H9 (cell line): ENCODE measurements at regions not wholly inside any gene's neighbourhood (a gene's known extent, or its start where the extent isn't known, plus 50 kb on each side); places are given as distances from the start of the nearest gene placed in this dataset.

Experiments used
- DNase-seq: peaks from one replicate; pipeline ENCODE4 v3.0.0-alpha.2; 2017
- H2AFZ ChIP-seq: one replicate; pipeline ENCODE4 v1.6.1; 2013; ENCODE audit warnings: mild to moderate bottlenecking, low read length, control low read depth, moderate library complexity
- H2AK5ac ChIP-seq: 2 replicates; pipeline ENCODE4 v1.6.1; 2013; ENCODE audit warnings: low read length, control low read depth, mixed read lengths; ENCODE audit not compliant: insufficient read length
- H2BK120ac ChIP-seq: one replicate; pipeline ENCODE4 v1.6.1; 2013; ENCODE audit warnings: low read depth, mild to moderate bottlenecking, low read length, control low read depth, inconsistent platforms; ENCODE audit not compliant: poor library complexity, severe bottlenecking
- H2BK12ac ChIP-seq: 2 replicates; pipeline ENCODE4 v1.6.1; 2013; ENCODE audit warnings: low read length, control low read depth, mixed read lengths, low read depth; ENCODE audit not compliant: insufficient read length
- H2BK15ac ChIP-seq: 2 replicates; pipeline ENCODE4 v1.6.1; 2013; ENCODE audit warnings: low read depth, low read length, control low read depth
- H2BK20ac ChIP-seq: one replicate; pipeline ENCODE4 v1.6.1; 2013; ENCODE audit warnings: low read depth, mild to moderate bottlenecking, low read length, control low read depth, inconsistent platforms; ENCODE audit not compliant: poor library complexity, severe bottlenecking
- H2BK5ac ChIP-seq: 2 replicates; pipeline ENCODE4 v1.6.1; 2013; ENCODE audit warnings: low read length, control low read depth, mixed read lengths; ENCODE audit not compliant: insufficient read length
- H3K14ac ChIP-seq: 2 replicates; pipeline ENCODE4 v1.6.1; 2013; ENCODE audit warnings: low read length, control low read depth; ENCODE audit not compliant: insufficient read depth
- H3K18ac ChIP-seq: 2 replicates; pipeline ENCODE4 v1.6.1; 2013; ENCODE audit warnings: low read depth, mild to moderate bottlenecking, mixed read lengths, low read length, control low read depth; ENCODE audit not compliant: insufficient read length
- H3K23ac ChIP-seq: 2 replicates; pipeline ENCODE4 v1.6.1; 2013; ENCODE audit warnings: low read length, control low read depth, mixed read lengths, low read depth; ENCODE audit not compliant: insufficient read length
- H3K23me2 ChIP-seq: 2 replicates; pipeline ENCODE4 v1.6.1; 2013; ENCODE audit warnings: low read depth, mild to moderate bottlenecking, mixed read lengths, low read length, control low read depth; ENCODE audit not compliant: insufficient read length, poor library complexity, severe bottlenecking
- H3K27ac ChIP-seq: 2 replicates; pipeline ENCODE4 v1.5.1; 2013; ENCODE audit warnings: low read length, control low read depth, mixed read lengths, low read depth; ENCODE audit not compliant: insufficient read length
- H3K27me3 ChIP-seq: 2 replicates; pipeline ENCODE4 v1.6.1; 2013; ENCODE audit warnings: low read length, control low read depth, inconsistent platforms; ENCODE audit not compliant: insufficient read depth
- H3K4ac ChIP-seq: 2 replicates; pipeline ENCODE4 v1.6.1; 2013; ENCODE audit warnings: low read depth, mild to moderate bottlenecking, control low read depth, inconsistent platforms, low read length, moderate library complexity
- H3K4me1 ChIP-seq: 2 replicates; pipeline ENCODE4 v1.6.1; 2013; ENCODE audit warnings: low read length, control low read depth, inconsistent platforms; ENCODE audit not compliant: insufficient read depth
- H3K4me2 ChIP-seq: 2 replicates; pipeline ENCODE4 v1.6.1; 2013; ENCODE audit warnings: low read length, control low read depth, mixed read lengths; ENCODE audit not compliant: insufficient read length, insufficient read depth
- H3K56ac ChIP-seq: 2 replicates; pipeline ENCODE4 v1.6.1; 2013; ENCODE audit warnings: low read depth, mild to moderate bottlenecking, mixed read lengths, low read length, control low read depth; ENCODE audit not compliant: insufficient read length
- H3K79me1 ChIP-seq: 2 replicates; pipeline ENCODE4 v1.6.1; 2013; ENCODE audit warnings: low read depth, mild to moderate bottlenecking, moderate library complexity, low read length, control low read depth, inconsistent platforms; ENCODE audit not compliant: insufficient read depth, poor library complexity, severe bottlenecking
- H3K79me2 ChIP-seq: 2 replicates; pipeline ENCODE4 v1.6.1; 2013; ENCODE audit warnings: low read length, control low read depth, inconsistent platforms; ENCODE audit not compliant: insufficient read depth
- H3K9ac ChIP-seq: 2 replicates; pipeline ENCODE4 v1.6.1; 2013; ENCODE audit warnings: low read length, control low read depth, mixed read lengths; ENCODE audit not compliant: insufficient read length; ENCODE audit errors: extremely low read depth
- H3K9me3 ChIP-seq: one replicate; pipeline ENCODE4 v1.6.1; 2013; ENCODE audit warnings: low read depth, low read length, inconsistent platforms; ENCODE audit not compliant: control insufficient read depth
- H3T11ph ChIP-seq: one replicate; pipeline ENCODE4 v1.6.1; 2013; ENCODE audit warnings: mild to moderate bottlenecking, low read length, control low read depth, inconsistent platforms
- H4K20me1 ChIP-seq: one replicate; pipeline ENCODE4 v1.6.1; 2013; ENCODE audit not compliant: control insufficient read depth, insufficient read length, insufficient read depth
- H4K5ac ChIP-seq: 2 replicates; pipeline ENCODE4 v1.6.1; 2013; ENCODE audit warnings: low read depth, mild to moderate bottlenecking, mixed read lengths, low read length, control low read depth; ENCODE audit not compliant: insufficient read length
- H4K8ac ChIP-seq: replicated peaks from 2 replicates; pipeline ENCODE4 v1.6.1; 2013; ENCODE audit warnings: low read length, control low read depth, mixed read lengths, low read depth; ENCODE audit not compliant: insufficient read length
- H4K91ac ChIP-seq: 2 replicates; pipeline ENCODE4 v1.6.1; 2013; ENCODE audit warnings: low read depth, mild to moderate bottlenecking, moderate library complexity, mixed read lengths, low read length, control low read depth; ENCODE audit not compliant: insufficient read length
- H3K27ac Mint-ChIP-seq, 3 experiments: 2 replicates in 2 of 3; 3 replicates in 1 of 3; pipeline ENCODE4 v1.8.0; 2020 to 2021; ENCODE audit warnings: mixed read lengths in 3 of 3, mild to moderate bottlenecking in 1 of 3, moderate library complexity in 1 of 3
- H3K27me3 Mint-ChIP-seq: 2 replicates; pipeline ENCODE4 v1.8.0; 2021; ENCODE audit warnings: low read depth, mild to moderate bottlenecking, moderate library complexity, mixed read lengths
- H3K36me3 Mint-ChIP-seq, 3 experiments: 2 replicates in 2 of 3; 3 replicates in 1 of 3; pipeline ENCODE4 v1.8.0; 2020 to 2021; ENCODE audit warnings: low read depth in 3 of 3, mixed read lengths in 3 of 3; ENCODE audit not compliant: insufficient read depth in 1 of 3
- H3K4me1 Mint-ChIP-seq, 2 experiments: 2 replicates each; pipeline ENCODE4 v1.8.0; 2020; ENCODE audit warnings: mixed read lengths in 2 of 2
- H3K4me3 Mint-ChIP-seq, 2 experiments: 2 replicates in 1 of 2; 3 replicates in 1 of 2; pipeline ENCODE4 v1.8.0; 2020 to 2021; ENCODE audit warnings: mild to moderate bottlenecking in 2 of 2, mixed read lengths in 2 of 2, moderate library complexity in 1 of 2
- H3K9me3 Mint-ChIP-seq, 2 experiments: 2 replicates in 1 of 2; 3 replicates in 1 of 2; pipeline ENCODE4 v1.8.0; 2020; ENCODE audit warnings: mild to moderate bottlenecking in 2 of 2, mixed read lengths in 2 of 2, moderate library complexity in 1 of 2
- CTCF ChIP-seq: fragments of 200-600 bp; sonication (generic); conservative IDR thresholded peaks from 3 replicates; pipeline ENCODE4 v1.8.0; 2021; ENCODE audit warnings: antibody characterized with exemption, mild to moderate bottlenecking
- WGBS: extraction: QIAGEN DNeasy Blood & Tissue Kit; methylation state at CpG from one replicate; pipeline ENCODE4 v1.1.7; 2013; ENCODE audit warnings: missing lambda C conversion rate, low lambda C conversion rate, mixed read lengths; ENCODE audit not compliant: insufficient read length; ENCODE audit errors: extremely low coverage; 5-methylcytosine and 5-hydroxymethylcytosine counted together

- H4K8ac ChIP-seq, result no peak overlapping the region
- H2BK120ac ChIP-seq, result no peak overlapping the region
- H3K56ac ChIP-seq, result no peak overlapping the region
- H3K23ac ChIP-seq, result no peak overlapping the region
- no peak overlapping the region for H2BK12ac ChIP-seq
- no peak overlapping the region for H4K5ac ChIP-seq
- no peaks in the 10 kb centered on the region for H3K79me1 ChIP-seq
- H3K27ac ChIP-seq, result no peak overlapping the region
- H3K36me3 Mint-ChIP-seq, result peaks cover 15 to 31% (median 26%) of the 10 kb centered on the region in 3 experiments
- no peak overlapping the region for H2BK15ac ChIP-seq
- H3K4me3 Mint-ChIP-seq, result no peak overlapping the region
- no peak overlapping the region for H3K9ac ChIP-seq
- no peaks in the 10 kb centered on the region for H3K27me3 ChIP-seq
- H3K4me1 ChIP-seq, result no peaks in the 10 kb centered on the region
- H2BK5ac ChIP-seq, result no peak overlapping the region
- no peak overlapping the region for H3K4me2 ChIP-seq
- no peaks in the 10 kb centered on the region for H4K20me1 ChIP-seq
- no peaks in the 10 kb centered on the region for H3K23me2 ChIP-seq
- no CpG with 5 or more reads among the region's 3 CpGs for WGBS
- no peak overlapping the region for H4K91ac ChIP-seq
- H3K4me1 Mint-ChIP-seq, result no peaks in the 10 kb centered on the region
- TF ChIP-seq CTCF, result no peak
- no peak for DNase-seq
- H3T11ph ChIP-seq, result no peak overlapping the region
- no peak overlapping the region for H3K4ac ChIP-seq
- H2AK5ac ChIP-seq, result no peak overlapping the region
- H3K79me2 ChIP-seq, result no peaks in the 10 kb centered on the region
- no peak overlapping the region for H3K18ac ChIP-seq
- H2BK20ac ChIP-seq, result no peak overlapping the region
- H2AFZ ChIP-seq, result no peak overlapping the region
- H3K9me3 Mint-ChIP-seq, result peaks cover 20 to 34% of the 10 kb centered on the region in 2 experiments
- peaks cover 6% of the 10 kb centered on the region for H3K9me3 ChIP-seq
- no peaks in the 10 kb centered on the region; the same call in 1 of the 2 replicates for H3K27me3 Mint-ChIP-seq
- H3K27ac Mint-ChIP-seq, result no peak overlapping the region
- no peak overlapping the region for H3K14ac ChIP-seq
Observed at GRCh38 chr7:125828153-125828700, 898.6 kb upstream of the POT1 start.
